ENCODE measurements at regions not wholly inside any gene's neighbourhood (a gene's known extent, or its start where the extent isn't known, plus 50 kb on each side); places are given as distances from the start of the nearest gene placed in this dataset.
A peak's percentile ranks its signal among the peaks of the same experiment; 100 is the strongest.

- DNase-seq (ENCODE audit: low spot score) = no peak
These were observed 323.7 kb downstream of the SLC4A3 start for GRCh38 chr2:219951099-219951498.

- no peak for DNase-seq (ENCODE audit: low spot score)
These were observed 326.9 kb downstream of the SLC4A3 start for GRCh38 chr2:219954331-219954730.

- DNase-seq (ENCODE audit: low spot score) = no peak
These were observed 330.4 kb downstream of the SLC4A3 start for GRCh38 chr2:219957820-219958219.

- no peak for DNase-seq (ENCODE audit: low spot score)
These were observed 331.5 kb downstream of the SLC4A3 start for GRCh38 chr2:219958941-219959340.

- DNase-seq (ENCODE audit: low spot score) = no peak
These were observed 332.0 kb downstream of the SLC4A3 start for GRCh38 chr2:219959471-219959870.

GRCh38 chr2:219961947-219962498 lies 334.6 kb downstream of the SLC4A3 start:
- peak; percentile 81 for DNase-seq (ENCODE audit: low spot score)

GRCh38 chr2:219962801-219963200 lies 335.4 kb downstream of the SLC4A3 start:
- no peak for DNase-seq (ENCODE audit: low spot score)

GRCh38 chr2:219965287-219966194 lies 338.1 kb downstream of the SLC4A3 start:
- no peak for DNase-seq (ENCODE audit: low spot score)

- no peak for DNase-seq (ENCODE audit: low spot score)
These were observed 340.1 kb downstream of the SLC4A3 start for GRCh38 chr2:219967247-219968245.

- DNase-seq (ENCODE audit: low spot score) = no peak
These were observed 341.4 kb downstream of the SLC4A3 start for GRCh38 chr2:219968685-219969345.

- no peak for DNase-seq (ENCODE audit: low spot score)
These were observed 342.1 kb downstream of the SLC4A3 start for GRCh38 chr2:219969508-219969907.

GRCh38 chr2:219973136-219973535 lies 345.7 kb downstream of the SLC4A3 start:
- no peak for DNase-seq (ENCODE audit: low spot score)

GRCh38 chr2:219976871-219977270 lies 349.4 kb downstream of the SLC4A3 start:
- DNase-seq (ENCODE audit: low spot score) = no peak

GRCh38 chr2:219980638-219981037 lies 353.2 kb downstream of the SLC4A3 start:
- no peak for DNase-seq (ENCODE audit: low spot score)

- no peak for DNase-seq (ENCODE audit: low spot score)
These were observed 356.4 kb downstream of the SLC4A3 start for GRCh38 chr2:219983836-219984235.

GRCh38 chr2:219985017-219985416 lies 357.6 kb downstream of the SLC4A3 start:
- DNase-seq (ENCODE audit: low spot score) = no peak

GRCh38 chr2:219987830-219988229 lies 360.4 kb downstream of the SLC4A3 start:
- DNase-seq (ENCODE audit: low spot score) = peak; percentile 85

- DNase-seq (ENCODE audit: low spot score) = no peak
These were observed 362.3 kb downstream of the SLC4A3 start for GRCh38 chr2:219989744-219990143.

GRCh38 chr2:219991116-219991515 lies 363.7 kb downstream of the SLC4A3 start:
- DNase-seq (ENCODE audit: low spot score) = no peak

GRCh38 chr2:219995399-219995798 lies 368.0 kb downstream of the SLC4A3 start:
- no peak for DNase-seq (ENCODE audit: low spot score)

- no peak for DNase-seq (ENCODE audit: low spot score)
These were observed 368.7 kb downstream of the SLC4A3 start for GRCh38 chr2:219995991-219996765.
